GM19351 (cell line): ENCODE measurements at regions not wholly inside any gene's neighbourhood (a gene's known extent, or its start where the extent isn't known, plus 50 kb on each side); places are given as distances from the start of the nearest gene placed in this dataset.

Experiments
- ATAC-seq: cut with Tn5 transposase; IDR thresholded peaks from one replicate; pipeline ENCODE4 v1.9.1; 2021; ENCODE audit warnings: mild to moderate bottlenecking, moderate library complexity; ENCODE audit not compliant: unreplicated experiment

DNA sequence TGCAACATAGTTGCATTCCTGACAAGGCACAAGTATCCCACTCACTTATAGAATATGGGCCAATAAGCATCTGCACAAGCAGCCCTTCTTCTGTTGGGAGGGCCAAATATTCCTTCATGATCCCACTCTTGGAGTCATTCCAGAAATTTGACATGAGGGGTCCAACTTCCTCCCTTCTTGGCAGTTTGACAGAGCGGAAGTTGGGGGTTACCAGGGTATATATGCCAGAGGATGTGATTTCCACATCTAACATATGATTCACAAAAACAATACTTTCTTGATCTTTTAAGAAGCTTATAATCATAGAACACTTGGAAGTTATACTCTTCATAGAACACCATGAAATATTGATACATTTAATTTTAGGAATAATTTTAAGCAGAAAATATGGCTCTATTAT lies 100.9 kb upstream of the CRBN start:
- ATAC-seq: no peak

DNA sequence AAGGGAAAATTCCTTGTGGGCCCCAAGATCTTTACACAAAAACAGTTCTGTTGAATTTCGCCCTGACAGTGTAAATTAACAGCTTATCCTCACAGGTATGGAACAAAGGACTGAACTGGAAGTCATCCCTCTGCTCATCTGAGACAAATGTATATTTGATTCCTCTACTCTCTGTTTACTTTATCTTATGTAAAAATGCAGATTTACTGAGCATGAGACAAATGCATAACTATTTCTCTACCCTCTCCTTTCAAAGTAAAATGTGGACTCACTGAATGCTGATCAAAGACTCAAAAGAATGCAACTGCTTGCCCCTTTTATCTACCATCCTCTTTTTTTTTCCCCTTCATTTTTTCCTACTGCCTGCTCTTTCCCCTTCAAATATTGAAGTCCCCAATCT lies 98.6 kb upstream of the CRBN start:
- no peak for ATAC-seq

DNA sequence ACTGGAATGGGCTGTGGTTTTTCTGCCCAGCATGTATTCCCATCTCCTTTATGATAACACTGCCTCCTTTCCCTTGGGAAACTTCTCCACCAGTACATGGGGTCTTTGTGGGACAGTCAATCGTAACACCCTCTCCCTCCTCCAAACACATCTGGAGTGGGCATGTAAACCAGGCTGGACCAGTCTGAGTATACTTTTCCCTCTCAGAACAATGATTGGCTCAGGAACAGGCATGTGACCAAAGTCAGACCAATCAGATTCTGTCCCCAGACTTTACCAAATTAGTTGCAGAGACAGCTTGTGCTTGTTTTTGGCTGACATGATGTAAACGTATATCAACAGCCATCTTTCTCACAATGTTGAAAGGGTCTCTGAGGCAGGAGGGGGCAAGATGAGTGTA lies 97.1 kb upstream of the CRBN start:
- ATAC-seq: no peak

DNA sequence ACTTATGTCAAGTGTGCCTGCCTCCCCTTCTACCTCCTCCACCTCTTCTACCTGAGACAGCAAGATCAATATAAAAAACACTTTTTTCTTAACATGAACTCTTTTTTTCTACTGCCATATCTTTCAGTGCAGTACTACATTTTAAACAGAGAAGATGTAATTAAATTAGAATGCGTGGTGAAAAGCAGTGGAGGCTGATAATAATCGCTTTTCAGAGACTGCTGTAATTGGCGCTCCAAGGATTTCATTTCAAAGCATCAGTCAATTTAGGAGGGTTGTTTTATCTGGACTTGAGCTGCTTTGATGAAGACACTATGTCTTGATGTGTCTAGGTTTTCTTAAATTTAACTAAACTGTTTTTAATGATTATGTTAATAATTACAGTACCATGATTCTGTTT lies 85.3 kb upstream of the CRBN start:
- ATAC-seq: no peak

DNA sequence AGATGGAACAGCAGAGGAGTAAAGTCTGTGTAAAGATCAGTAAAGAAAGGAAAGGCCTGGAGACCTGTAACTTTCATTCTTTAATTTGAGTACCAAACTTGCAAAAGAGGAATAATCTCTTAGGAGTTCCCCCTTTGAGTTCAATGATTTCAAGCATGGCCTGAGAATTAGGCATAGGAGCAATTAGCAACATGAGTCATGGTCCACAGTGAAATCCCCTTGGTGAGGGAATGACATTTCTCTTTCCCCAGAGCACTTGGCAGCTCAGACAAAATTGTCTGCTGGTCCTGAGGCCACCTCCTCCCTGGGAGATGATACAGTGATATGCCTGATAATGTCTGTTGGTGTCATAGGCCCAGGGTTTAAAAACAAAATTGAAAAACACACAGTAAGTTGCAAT lies 81.4 kb upstream of the CRBN start:
- no peak for ATAC-seq

DNA sequence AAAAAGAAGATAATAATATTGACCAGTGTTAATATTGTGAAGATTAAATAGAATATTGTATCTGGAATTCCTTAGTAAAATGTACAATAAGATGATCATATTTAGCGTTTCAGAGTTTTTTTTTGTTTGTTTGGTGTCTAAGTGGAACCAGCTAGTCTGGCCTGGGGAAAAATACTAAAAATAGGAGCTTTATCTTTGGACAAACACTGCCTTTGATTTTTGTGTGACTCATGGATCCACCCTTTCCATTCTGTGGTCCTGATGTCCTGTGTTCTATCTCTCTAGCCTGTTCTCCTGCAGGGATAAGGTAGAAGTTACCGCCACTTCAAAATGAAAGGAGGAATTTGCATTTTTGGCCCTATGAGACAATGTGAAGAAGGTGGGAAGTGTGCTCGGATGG lies 79.7 kb upstream of the CRBN start:
- ATAC-seq: no peak

- ATAC-seq: no peak
Measured at GRCh38 chr3:3258281-3258680, 78.8 kb upstream of the CRBN start.

- ATAC-seq: no peak
Measured at GRCh38 chr3:3241596-3241995, 62.1 kb upstream of the CRBN start.

GRCh38 chr3:3240986-3241385 lies 61.5 kb upstream of the CRBN start:
- no peak for ATAC-seq

DNA sequence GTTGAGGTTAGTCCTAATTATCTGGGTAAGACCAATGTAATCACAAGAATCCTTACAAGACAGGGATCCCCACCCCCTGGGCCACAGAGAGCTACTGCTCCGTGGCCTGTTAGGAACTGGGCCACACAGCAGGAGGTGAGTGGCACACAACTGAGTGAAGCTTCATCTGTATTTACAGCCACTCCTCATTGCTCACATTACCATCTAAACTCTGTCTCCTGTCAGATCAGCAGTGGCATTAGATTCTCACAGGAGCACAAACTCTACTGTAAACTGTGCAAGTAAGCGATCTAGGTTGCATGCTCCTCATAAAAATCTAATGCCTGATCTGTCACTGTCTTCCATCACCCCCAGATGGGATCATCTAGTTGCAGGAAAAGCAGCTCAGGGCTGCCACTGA lies 58.5 kb upstream of the CRBN start:
- ATAC-seq: no peak

- no peak for ATAC-seq
Measured at GRCh38 chr3:3232251-3232650, 52.8 kb upstream of the CRBN start.
